ENCODE measurements at regions not wholly inside any gene's neighbourhood (a gene's known extent, or its start where the extent isn't known, plus 50 kb on each side); places are given as distances from the start of the nearest gene placed in this dataset.

- TF ChIP-seq CTCF (conservative IDR thresholded peaks at IDR 0.05; ENCODE audit: low read depth, low read length), result no peak
- TF ChIP-seq EZH2 (IDR thresholded peaks at IDR 0.05; ENCODE audit: borderline replicate concordance, low read depth, low read length, poor library complexity, severe bottlenecking), result no peak
Measured at GRCh38 chr4:166174717-166175490, 301.9 kb downstream of the TLL1 start.
